DND-41 (cell line): ENCODE measurements at regions not wholly inside any gene's neighbourhood (a gene's known extent, or its start where the extent isn't known, plus 50 kb on each side); places are given as distances from the start of the nearest gene placed in this dataset.

ENCODE experiments used
- ATAC-seq: fragments of 200-7000 bp; cut with Tn5 transposase; 3 replicates; pipeline ENCODE4 v1.9.1; 2021; ENCODE audit warnings: low read depth; ENCODE audit not compliant: insufficient read depth
- DNase-seq: peaks from one replicate; pipeline ENCODE4 v3.0.0-alpha.2; 2020
- H2AFZ ChIP-seq: 2 replicates; pipeline ENCODE4 v1.6.0; 2012; ENCODE audit warnings: low read depth, low read length
- H3K27ac ChIP-seq: 2 replicates; pipeline ENCODE4 v1.5.1; 2012; ENCODE audit warnings: low read length, inconsistent platforms
- H3K27me3 ChIP-seq: fragments of 200-600 bp; sonication (generic); 2 replicates; pipeline ENCODE4 v1.6.0; 2012; ENCODE audit warnings: low read length, mild to moderate bottlenecking, inconsistent platforms; ENCODE audit not compliant: insufficient read depth, poor library complexity
- H3K36me3 ChIP-seq: 2 replicates; pipeline ENCODE4 v1.5.1; 2012; ENCODE audit warnings: low read length, inconsistent platforms; ENCODE audit not compliant: insufficient read depth
- H3K4me1 ChIP-seq: 2 replicates; pipeline ENCODE4 v1.5.1; 2012; ENCODE audit warnings: mild to moderate bottlenecking, low read length; ENCODE audit not compliant: insufficient read depth
- H3K4me2 ChIP-seq: 2 replicates; pipeline ENCODE4 v1.6.0; 2012; ENCODE audit warnings: mild to moderate bottlenecking, moderate library complexity, low read length, inconsistent platforms; ENCODE audit not compliant: insufficient read depth
- H3K4me3 ChIP-seq, 2 experiments: fragments of 200-600 bp in 1 of 2; shearing (Covaris generic) in 1 of 2; 2 replicates each; pipeline ENCODE4 v1.5.1; 2012 to 2016; ENCODE audit warnings: inconsistent platforms in 2 of 2, low read length in 2 of 2, mild to moderate bottlenecking in 2 of 2, low read depth in 1 of 2, moderate library complexity in 1 of 2
- H3K79me2 ChIP-seq: 2 replicates; pipeline ENCODE4 v1.6.0; 2012; ENCODE audit warnings: low read length, inconsistent platforms; ENCODE audit not compliant: insufficient read depth
- H3K9ac ChIP-seq: 2 replicates; pipeline ENCODE4 v1.6.0; 2012; ENCODE audit warnings: low read depth, mild to moderate bottlenecking, inconsistent platforms, low read length, moderate library complexity
- H3K9me3 ChIP-seq: 2 replicates; pipeline ENCODE4 v1.5.1; 2012; ENCODE audit warnings: low read length, moderate library complexity, mild to moderate bottlenecking, inconsistent platforms; ENCODE audit not compliant: insufficient read depth, severe bottlenecking
- H4K20me1 ChIP-seq: 2 replicates; pipeline ENCODE4 v1.6.0; 2012; ENCODE audit warnings: low read length; ENCODE audit not compliant: insufficient read depth
- CTCF ChIP-seq: IDR thresholded peaks from 2 replicates; pipeline ENCODE4 v1.5.1; 2012; ENCODE audit warnings: borderline replicate concordance, low read length, moderate library complexity, mild to moderate bottlenecking; ENCODE audit not compliant: poor library complexity, severe bottlenecking; ENCODE audit errors: extremely low read depth
- EZH2 ChIP-seq: IDR thresholded peaks from 3 replicates; pipeline ENCODE4 v1.6.1; 2012; ENCODE audit warnings: borderline replicate concordance, low read depth, mild to moderate bottlenecking, moderate library complexity, low read length, inconsistent platforms; ENCODE audit not compliant: severe bottlenecking

DNA sequence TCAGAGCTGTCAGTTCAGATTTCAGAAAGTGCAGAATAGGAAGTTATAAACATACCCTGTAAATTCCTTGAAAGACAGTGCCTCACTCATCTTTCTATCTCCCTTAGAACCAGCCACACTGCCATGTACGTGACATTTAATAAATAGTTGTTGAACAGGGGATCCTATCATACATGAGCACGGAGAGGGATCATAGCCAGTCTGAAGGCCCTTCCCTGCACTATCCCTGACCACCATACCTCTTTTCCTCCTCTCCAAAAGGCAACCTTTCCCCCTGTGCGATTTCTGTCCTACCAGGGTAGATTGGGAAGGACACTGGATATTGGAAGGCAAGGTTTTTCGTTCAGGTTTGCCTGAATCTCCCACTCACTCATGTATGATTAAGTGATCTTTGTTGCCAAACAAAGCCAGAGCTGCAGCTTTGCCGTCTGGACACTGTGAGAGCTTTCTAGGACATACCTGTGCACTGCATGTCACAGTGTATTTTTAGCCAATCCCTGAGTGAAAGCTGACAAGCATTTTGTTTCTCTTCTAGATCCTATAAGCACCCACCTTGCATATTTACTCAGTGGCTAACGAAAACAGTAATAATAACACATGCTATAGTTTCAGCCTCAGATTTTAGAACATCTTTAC is 986.5 kb upstream of the WWC1 start:
- Histone ChIP-seq H3K36me3 (no peaks in the 10 kb centered on the region), H3K4me1 (no peaks in the 10 kb centered on the region), H3K4me2 (no peak overlapping the region), H4K20me1 (no peaks in the 10 kb centered on the region), H3K9me3 (no peaks in the 10 kb centered on the region), H3K4me3 (no peak overlapping the region), H3K79me2 (no peaks in the 10 kb centered on the region), H3K27ac (no peak overlapping the region), H3K27me3 (no peaks in the 10 kb centered on the region), H3K9ac (no peak overlapping the region), H2AFZ (no peak overlapping the region)
- DNase-seq: no peak
- ATAC-seq: no peak
- TF ChIP-seq CTCF: no peak
- no peak for TF ChIP-seq EZH2

GRCh38 chr5:167305591-167306213 is 985.7 kb upstream of the WWC1 start:
- no peaks in the 10 kb centered on the region for H3K27me3 ChIP-seq
- no peak overlapping the region for H3K27ac ChIP-seq
- H3K4me2 ChIP-seq: no peak overlapping the region
- no peak overlapping the region for H3K4me3 ChIP-seq
- no peaks in the 10 kb centered on the region for H4K20me1 ChIP-seq
- H3K79me2 ChIP-seq: no peaks in the 10 kb centered on the region
- H3K9ac ChIP-seq: no peak overlapping the region
- ATAC-seq (no peak), DNase-seq (no peak)
- H3K9me3 ChIP-seq: no peaks in the 10 kb centered on the region
- TF ChIP-seq EZH2 (no peak), CTCF (no peak)
- H3K4me1 ChIP-seq: no peaks in the 10 kb centered on the region
- no peaks in the 10 kb centered on the region for H3K36me3 ChIP-seq
- H2AFZ ChIP-seq: no peak overlapping the region

DNA sequence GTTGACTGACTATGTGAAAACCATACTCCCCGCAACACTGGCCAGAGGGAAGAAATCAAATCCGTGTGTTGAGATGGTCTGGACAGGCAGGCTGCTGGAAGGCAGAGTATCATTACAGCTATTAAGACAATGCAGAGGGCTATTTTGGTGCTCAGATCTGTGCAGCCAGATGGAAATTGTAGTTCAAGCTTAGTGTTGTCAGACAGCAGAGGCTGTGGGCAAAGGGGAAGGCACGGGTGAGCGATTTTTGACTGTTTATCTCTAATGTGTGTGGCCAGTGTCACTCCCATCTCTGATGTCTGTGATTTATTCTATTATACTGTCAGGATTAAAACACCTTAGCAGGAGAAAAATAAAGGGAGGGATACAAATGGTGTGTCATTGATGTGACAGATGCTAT is 984.4 kb upstream of the WWC1 start:
- no peak for TF ChIP-seq CTCF
- no peak for TF ChIP-seq EZH2
- no peak overlapping the region for H3K9ac ChIP-seq
- H3K27me3 ChIP-seq: no peaks in the 10 kb centered on the region
- ATAC-seq: no peak
- no peaks in the 10 kb centered on the region for H3K4me1 ChIP-seq
- H3K36me3 ChIP-seq: no peaks in the 10 kb centered on the region
- DNase-seq: no peak
- H4K20me1 ChIP-seq: no peaks in the 10 kb centered on the region
- H3K79me2 ChIP-seq: no peaks in the 10 kb centered on the region
- H3K4me2 ChIP-seq: no peak overlapping the region
- H3K4me3 ChIP-seq: no peak overlapping the region
- H3K27ac ChIP-seq: no peak overlapping the region
- no peaks in the 10 kb centered on the region for H3K9me3 ChIP-seq
- no peak overlapping the region for H2AFZ ChIP-seq
